Panc1 (cell line): ENCODE measurements at regions not wholly inside any gene's neighbourhood (a gene's known extent, or its start where the extent isn't known, plus 50 kb on each side); places are given as distances from the start of the nearest gene placed in this dataset.

ENCODE experiments used
- CTCF ChIP-seq: fragments of 450-650 bp; IDR thresholded peaks from 2 replicates; pipeline ENCODE4 v1.5.1; 2017; ENCODE audit warnings: mild to moderate bottlenecking
- POLR2AphosphoS5 ChIP-seq: IDR thresholded peaks from 2 replicates; pipeline ENCODE4 v1.6.1; 2012; ENCODE audit warnings: mild to moderate bottlenecking, low read depth, low read length, moderate library complexity
- SIN3A ChIP-seq: IDR thresholded peaks from 2 replicates; pipeline ENCODE4 v1.6.1; 2012; ENCODE audit warnings: low read depth, mild to moderate bottlenecking, low read length, moderate library complexity, borderline replicate concordance; ENCODE audit not compliant: insufficient read depth

- TF ChIP-seq POLR2AphosphoS5 = no peak
- no peak for TF ChIP-seq CTCF
- no peak for TF ChIP-seq SIN3A
Observed at GRCh38 chr10:62496925-62497324, 122.8 kb downstream of the ZNF365 start.
